Inflammatory macrophage (primary cell): ENCODE measurements at regions not wholly inside any gene's neighbourhood (a gene's known extent, or its start where the extent isn't known, plus 50 kb on each side); places are given as distances from the start of the nearest gene placed in this dataset.

Experiments used
- DNase-seq, 2 donors: peaks; one replicate each; pipeline ENCODE4 v3.0.0-alpha.2; 2020 to 2022

DNA sequence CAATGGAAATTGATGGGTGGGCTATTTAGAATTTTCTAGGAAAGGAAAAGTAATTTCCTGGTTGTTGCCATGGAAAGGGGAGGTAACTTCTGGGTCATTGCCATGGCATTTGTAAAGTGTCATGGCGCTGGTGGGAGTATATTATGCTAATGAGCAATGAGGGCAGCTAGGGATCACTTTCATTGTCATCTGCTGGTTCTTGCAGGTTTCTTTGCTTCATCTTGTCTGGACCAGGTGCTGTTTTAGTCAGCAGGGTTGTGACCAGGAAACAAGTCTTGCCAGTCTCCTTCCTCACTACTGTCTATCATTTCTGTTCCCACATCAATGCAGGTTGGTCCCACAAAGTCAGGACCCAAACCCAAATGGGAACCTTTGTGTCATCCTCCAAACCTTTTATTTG lies 237.6 kb upstream of the C11orf87 start:
- DNase-seq = no peak

DNA sequence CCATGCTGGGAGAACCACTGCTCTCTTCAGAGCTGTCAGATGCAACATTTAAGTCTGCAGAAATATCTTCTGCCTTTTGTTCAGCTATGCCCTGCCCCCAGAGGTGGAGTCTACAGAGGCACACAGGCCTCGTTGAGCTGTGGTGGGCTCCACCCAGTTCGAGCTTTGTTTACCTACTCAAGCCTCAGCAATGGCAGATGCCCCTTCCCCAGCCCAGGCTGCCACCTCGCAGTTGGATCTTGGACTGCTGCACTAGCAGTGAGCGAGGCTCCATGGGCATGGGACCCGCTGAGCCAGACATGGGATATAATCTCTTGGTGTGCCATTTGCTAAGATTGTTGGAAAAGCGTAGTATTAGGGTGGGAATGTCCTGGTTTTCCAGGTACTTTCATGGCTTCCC lies 229.1 kb upstream of the C11orf87 start:
- DNase-seq = no peak

DNA sequence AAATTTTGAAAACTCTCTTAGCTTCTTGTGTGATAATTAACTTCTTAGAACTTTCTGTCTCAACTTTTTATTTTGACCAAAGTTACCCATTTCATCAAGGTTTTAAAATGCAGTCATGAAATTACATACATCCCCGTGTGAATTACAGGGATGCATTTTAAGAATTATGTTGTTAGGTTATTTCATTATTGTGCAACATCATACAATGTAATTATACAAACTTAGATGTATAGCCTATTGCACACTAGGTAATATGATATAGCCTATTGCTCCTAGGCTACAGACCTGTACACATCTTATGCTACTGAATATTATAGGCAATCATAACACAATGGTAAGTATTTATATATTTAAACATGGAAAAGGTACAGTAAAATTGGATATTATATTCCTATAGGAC lies 228.1 kb upstream of the C11orf87 start:
- DNase-seq = no peak

DNA sequence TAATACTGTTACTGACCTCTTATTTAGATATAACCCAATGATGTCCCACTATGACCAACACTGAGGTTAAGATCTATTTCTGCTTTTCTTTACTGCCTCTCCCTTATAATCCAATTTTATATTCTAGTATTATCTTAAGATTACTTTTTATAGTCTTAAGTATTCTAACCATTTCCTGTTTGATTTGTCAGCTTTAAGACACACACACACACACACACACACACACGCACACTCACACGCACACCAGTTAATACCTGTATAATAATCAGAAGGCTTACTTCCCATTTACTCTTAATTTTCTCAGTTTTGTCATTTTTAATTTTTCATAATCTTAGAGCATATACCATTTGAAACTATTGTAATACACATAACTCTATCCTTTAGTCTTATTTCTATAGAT lies 226.0 kb upstream of the C11orf87 start:
- DNase-seq = no peak

DNA sequence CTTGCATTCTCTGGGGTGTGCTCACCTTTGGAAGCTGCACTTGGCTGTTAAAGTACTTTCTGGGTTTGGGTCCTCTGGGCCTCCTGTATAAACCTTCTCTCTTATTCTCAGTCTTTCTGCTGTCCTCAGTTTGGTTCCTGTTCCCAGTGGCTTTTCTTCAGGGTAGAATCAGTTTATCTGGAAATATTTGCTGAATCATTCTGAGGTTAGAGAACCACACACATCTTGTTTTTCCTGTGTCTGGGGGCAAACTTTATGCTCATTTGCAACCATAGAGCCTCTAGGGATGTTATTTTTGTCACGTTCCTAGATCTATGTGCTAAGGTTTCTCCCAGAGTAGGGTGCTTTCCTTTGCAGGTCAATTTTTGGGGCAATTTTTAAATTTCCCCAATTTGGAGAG lies 224.3 kb upstream of the C11orf87 start:
- no peak for DNase-seq

DNA sequence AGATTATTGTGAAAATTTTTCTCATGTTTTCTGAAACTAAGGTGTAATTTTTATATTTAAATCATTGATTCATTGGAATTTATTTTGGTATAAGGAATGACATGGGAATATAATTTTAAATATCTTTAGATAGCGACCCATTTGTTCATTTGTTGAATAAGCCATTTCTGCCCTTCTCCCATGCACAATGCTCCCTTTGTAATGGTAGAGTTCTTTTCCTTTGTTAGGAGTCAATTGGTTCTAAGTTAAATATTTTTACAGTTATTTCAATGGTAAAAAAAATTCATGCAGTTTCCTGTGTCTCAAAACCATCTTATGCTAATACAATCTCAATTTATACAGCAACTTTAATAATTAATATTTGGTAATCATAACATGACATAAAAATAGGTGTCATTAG lies 218.8 kb upstream of the C11orf87 start:
- DNase-seq = no peak

DNA sequence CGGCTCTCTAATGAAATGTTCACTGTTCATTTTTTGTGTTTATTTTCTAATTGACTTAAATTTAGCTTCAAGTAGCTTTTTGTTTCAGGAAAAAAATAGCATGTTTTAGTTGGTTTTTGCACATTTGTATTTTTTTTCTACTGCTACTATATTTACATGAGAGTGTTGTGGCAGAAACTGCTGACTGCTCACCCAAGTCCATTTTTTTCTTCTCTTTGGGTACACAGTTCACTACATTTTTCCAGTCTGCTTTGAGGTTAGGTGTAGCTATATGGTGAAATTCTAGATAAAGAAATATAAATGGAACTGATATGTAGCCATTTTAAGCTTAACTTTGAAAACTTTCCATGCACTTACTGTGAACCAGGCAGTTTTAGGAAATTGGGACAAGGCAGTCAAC lies 216.7 kb upstream of the C11orf87 start:
- no peak for DNase-seq

DNA sequence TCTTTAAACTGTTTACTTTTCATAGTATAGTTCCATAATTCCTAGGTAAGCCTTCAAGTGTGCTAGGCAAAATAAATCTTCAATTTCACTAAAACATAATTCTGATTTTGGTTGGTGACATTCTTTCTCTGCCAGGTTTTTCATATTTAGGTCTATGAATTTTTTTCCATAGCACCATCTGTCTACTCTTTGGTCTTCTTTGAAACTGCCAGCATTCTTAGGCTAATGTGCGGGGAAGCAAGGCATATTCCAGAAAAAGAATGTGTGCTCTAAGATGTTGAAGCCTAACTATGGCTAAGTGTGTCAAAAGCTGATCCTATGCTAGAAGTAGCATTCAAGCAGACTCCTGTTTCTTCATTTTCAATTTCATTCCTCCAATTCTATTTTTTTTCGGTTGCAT lies 213.9 kb upstream of the C11orf87 start:
- no peak for DNase-seq

DNA sequence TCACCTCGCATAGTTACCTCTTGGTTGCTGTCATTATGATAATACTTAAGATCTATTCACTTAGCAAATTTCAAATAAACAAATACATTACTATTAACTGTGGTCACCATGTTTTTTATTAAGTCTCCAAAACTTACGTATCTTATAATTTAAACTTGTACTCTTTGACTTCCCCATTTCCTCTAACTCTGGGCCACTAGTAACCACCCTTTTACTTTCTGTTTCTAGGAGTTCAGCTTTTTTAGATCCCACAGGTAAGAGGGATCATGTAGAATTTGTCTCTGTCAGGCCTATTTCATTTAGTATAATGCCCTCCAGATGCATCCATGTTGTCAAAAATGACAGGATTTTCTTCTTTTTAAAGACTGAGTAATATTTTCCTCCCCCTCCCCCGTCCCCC lies 212.4 kb upstream of the C11orf87 start:
- DNase-seq = no peak

DNA sequence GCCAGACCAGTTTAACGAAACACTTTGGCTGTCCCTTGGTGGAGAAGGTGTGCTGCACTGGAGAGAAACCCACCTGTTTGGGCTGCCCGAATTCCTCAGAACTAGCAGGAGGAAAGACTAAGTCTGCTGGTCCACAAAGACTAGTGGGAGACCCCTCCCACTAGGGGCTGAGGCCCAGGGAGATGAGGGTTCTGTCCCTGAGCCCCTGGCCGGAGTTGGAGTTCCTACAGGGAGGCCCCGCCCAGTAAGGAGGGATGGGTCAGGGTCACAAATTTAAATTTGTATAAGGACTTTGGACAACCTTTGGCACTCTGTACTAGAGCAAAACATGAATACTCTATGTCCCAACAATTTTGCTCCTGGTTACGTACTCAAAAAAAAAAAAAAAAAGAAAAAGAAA lies 200.8 kb upstream of the C11orf87 start:
- no peak for DNase-seq

DNA sequence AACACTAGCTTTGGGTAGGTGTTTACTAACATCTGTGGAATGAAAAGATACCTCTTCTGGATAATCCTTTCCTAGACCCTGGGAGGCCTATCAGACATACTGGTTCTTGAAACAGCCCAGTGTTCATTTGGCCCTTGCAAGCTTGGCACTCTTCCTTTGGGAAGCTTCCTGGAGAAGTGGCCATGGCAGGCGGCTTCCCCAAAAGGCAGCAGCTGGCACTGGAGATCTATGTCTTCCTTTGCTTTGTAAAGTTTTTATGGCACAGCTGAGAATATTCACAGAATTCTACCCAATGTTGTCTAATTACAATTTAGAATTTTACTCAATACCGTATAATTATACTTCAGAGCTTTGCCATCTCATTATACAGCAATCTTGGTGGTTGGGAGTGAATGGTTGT lies 199.2 kb upstream of the C11orf87 start:
- no peak for DNase-seq

DNA sequence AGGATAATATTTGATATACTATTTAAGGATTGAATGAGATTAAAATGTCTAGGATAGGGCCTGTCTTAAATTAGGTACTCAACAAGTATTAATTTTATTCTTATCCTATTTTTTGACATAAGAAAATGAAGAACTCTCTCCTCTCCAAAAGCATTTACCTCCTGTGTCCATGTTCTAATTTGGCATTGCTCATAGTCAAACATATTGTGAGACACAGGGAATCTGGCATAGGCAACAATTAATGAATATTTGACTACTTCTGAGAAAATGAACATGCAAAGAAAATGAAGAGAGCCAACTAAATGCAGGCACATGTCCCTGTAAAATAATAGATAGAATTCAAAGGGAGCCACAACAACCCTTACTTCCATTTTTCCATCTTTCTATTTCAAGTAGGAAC lies 198.5 kb upstream of the C11orf87 start:
- no peak for DNase-seq

DNA sequence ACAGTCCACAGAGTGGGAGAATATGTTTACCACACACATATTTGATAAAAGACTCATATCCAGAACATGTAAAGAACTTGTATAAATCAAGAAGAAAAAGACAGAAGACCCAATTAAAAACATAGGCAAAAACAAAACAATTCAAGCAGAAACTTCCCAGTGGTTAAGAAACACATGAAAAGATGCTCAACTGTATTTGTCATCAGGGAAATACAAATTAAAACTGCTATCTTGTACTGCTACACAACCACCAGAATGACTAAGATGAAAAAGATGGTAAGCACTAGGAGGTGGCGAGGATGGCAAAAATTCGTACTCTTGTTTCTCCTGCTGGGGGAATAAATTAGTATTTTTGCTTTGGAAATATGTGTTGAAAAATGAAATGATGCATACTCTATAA lies 192.3 kb upstream of the C11orf87 start:
- no peak for DNase-seq

DNA sequence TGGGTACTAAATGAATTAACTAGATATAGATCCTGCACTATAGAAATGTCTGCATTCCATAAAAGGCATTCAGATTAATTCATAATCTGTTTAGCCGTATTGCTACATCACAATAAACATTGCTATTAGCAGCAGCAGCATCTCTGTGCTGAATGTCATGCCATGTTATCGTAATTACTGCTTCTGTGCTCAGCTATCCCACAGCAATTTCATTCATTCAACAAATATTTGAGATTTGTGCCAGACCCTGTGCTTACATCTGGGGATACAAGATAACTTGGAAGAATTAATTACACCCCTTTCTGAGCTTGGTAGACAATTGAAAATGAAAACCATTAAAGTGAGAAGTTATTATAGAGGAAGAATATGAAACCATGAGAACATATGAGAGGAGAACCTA lies 185.8 kb upstream of the C11orf87 start:
- no peak for DNase-seq

DNA sequence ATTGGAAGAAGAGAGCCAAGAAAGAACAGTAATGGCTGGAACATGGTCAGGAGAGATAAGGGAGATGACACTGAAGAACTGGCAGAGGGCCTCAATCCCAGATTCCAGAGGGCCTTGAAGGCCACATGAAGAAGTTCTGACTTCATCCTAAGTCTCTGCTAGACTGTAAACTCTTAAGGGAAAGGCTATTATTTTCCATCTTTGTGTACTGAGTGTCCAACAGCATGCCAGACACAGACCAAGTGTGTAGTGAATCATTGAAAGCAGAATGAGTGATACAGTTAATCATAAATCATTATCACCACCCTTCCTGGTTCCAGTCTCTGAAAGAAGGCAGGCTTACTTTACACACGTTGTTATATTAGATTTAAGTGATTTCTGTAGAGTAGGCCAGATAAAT lies 185.3 kb upstream of the C11orf87 start:
- no peak for DNase-seq

DNA sequence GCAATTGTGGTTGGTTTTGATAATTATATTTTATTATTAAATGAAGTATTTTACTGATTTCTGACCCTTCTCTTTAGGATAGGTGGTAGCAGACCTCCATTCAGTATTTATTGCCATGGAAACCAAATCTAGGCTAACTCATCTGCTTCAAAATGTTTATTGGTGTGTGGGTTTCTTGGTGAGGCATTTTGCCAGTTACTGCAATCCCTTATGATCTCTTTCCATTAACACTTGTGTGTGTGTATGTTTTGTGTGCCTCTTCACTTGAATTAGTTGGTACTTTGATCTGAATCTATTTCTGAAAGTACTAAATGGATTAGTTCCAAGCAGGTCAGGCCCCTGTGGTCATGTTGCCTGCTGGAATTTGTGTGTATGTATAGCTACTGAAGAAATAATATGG lies 184.4 kb upstream of the C11orf87 start:
- no peak for DNase-seq

DNA sequence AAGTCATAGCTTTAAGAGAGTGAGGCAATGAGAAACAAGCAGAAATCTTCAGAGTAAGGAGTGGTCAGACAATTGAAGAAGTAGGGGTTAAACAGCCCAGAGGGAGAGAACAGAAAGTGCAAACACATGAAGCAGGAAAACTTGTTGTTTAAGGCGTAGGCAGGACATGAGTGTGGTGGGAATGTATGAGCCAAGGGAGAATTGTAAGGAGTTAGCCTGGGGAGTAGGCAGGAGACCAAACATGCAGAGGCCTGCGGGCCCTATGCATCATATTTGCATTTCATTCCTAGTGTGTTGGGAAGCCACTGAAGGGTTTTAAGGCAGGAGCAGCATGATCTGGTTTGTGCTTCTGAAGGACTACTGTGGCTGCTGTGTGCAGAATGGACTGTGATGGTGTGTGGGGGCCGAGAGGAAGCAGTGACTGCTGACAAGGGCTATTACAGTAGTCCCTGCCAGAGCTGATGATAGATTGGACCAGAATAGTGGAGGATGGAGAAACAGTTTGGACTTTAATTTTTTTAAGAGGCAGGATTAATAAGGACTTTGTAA lies 179.9 kb upstream of the C11orf87 start:
- DNase-seq = no peak

DNA sequence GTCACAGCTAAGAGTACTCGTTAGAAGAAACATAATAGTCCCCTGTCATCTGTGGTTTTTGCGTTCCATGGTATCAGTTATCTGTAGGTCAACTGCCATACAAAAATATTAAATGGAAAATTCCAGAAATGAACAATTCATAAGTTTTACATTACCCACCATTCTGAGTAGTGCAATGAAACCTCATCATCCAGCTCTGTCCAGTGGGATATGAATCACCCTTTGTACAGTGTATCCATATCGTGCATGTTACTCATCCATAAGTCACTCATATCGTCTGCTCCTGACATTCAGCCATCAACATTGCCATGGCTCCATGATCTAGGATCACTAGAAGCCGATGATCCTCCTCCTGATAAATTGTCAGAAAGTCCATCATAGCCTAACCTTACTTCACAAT lies 174.9 kb upstream of the C11orf87 start:
- no peak for DNase-seq

DNA sequence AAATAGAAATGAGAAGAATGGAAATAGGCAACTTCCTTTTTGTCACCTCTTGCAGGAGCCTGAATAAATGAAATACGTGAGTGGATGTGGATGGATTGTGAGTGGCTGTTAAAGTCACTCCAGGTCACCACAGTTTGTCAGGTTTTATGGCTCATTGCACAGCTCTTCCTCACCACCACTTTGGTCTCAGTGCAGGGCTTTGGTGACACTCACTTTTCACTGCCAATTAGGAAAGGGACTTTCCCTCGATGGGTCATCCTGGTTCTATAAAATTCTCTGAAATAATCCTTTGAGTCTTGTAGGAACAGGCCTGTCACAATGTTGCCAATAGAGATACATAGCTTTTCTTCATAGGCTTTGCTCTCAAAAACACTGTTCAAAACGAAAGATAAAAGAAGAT lies 172.4 kb upstream of the C11orf87 start:
- no peak for DNase-seq

DNA sequence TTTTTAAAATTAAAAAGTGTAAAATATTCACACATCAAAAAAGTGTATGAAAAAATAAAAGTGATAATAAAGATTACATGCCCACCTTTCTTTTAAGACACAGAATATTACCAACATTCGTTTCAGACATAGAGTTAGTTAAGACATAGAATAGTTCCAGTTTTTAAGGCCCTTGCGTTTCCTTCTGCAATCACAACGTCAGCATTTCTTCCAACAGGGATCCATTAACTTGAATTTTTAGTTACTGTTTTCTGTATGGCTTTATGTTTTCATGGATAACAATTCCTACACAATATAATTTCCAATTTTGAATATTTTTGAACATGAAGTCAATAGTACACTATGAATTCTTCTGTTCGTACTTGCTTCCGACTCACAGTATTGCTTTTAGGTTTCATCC lies 170.8 kb upstream of the C11orf87 start:
- no peak for DNase-seq

DNA sequence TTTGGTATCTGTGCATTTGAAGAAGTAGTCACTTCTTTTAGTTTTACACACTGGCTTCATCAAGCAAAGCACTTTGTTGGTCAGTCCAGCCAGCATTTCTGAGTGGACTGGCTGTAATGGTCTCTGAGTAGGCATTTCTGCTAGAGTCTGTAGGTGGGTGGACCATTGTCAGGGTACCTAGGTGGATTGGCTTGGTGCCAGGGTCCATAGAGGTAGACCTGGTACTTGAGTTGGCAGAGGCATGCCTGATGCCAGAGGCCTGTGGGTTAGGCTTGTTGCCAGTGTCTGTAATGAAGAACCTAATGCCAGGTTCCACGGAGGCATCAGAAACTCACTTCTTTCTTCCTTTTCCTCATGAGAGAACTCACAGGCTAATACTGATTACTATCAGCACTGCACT lies 157.9 kb upstream of the C11orf87 start:
- DNase-seq = no peak

DNA sequence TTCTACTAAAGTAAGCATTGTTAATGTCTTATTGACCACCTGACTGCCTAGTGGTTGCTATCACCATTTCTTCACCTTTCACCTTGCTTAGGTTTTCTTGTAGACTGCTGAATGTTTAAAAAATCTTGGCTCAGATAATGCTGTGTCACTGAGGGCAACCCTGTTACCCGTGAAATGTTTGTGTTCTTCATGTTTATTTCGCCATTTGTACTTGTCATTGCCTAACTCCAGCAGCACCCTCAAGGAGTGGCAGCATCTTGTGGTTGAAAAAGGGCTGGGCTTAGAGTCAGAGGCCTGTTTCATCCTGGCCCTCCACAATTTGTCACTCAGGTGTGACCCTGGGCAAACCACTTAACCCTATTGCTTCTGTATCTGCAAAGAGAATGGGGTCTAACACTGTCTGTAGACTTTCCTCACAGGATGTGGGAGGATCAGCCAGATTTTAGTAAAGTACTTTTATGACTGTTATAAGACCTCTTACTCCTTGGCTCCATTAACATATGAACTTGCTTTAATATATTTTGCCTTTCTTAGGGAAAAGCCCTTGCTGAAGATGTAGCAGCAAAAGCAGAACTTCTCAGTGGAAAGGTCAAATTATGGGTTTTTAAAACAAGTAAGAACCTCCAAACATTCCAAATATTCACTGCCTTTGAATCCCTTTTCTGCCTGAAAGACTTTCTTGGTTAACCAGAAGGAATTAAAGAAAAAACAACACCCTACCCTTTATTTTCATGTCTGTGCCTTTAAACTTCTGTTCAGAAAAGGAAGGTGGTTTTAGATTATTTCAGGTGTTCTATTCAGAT lies 154.5 kb upstream of the C11orf87 start:
- no peak for DNase-seq

DNA sequence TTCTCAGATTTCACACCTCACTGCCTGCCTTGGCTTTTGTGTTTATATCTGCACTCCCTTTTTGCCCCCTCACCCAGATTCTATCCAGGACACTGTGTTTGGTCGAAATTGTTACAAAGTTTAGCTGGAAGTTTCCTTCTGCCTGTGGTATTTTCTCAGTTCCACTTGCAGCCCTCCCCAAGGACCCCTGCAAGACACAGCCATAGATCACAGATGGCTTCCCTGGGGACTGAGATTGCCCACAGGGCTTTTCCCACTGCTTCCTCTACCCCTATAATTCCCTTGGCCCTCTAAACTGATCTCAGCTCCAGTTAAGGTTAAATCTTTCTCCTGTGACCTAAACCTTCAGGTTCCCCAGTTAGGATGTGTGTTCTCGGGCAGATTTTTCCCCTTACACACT lies 146.1 kb upstream of the C11orf87 start:
- DNase-seq = no peak

DNA sequence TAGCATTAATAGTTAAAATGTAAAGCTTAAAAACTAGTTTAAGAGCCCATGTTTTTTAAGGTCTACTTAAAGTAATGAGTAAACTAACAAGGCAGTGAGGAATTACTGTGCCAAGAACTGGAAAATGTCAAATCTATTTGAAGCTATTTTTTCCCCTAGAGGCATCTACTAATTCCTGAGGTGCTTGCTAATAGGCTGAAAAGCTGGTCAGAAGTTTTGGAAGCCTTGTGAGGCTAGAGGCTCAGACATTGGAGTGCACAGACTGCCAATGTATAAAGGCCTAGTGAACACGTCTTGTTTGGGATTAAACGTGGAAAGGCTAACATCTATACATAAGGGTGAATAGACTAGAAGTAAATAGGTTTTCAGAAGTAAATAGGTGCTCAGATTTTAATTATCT lies 136.5 kb upstream of the C11orf87 start:
- no peak for DNase-seq

DNA sequence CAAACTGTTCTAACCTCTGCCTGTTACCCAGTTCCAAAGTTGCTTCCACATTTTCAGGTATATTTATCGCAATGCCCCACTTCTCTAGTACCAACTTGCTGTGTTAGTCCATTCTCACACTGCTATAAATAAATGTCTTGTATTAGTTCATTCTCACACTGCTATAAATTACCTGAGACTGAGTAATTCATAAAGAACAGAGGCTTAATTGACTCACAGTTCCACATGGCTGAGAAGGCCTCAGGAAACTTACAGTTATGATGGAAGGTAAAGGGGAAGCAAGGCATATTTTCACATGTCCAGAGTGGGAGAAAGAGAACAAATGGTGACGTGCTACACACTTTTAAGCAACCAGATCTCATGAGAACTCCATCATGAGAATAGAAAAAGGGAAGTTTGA lies 130.4 kb upstream of the C11orf87 start:
- DNase-seq = no peak
